Globus pallidus (tissue), 1 donor: ENCODE measurements at regions not wholly inside any gene's neighbourhood (a gene's known extent, or its start where the extent isn't known, plus 50 kb on each side); places are given as distances from the start of the nearest gene placed in this dataset.
"Not testable (repeated sequence)": the region's sequence is repeated elsewhere in the genome, so short reads cannot be mapped to it uniquely, and the experiment has no call there.

Experiments
- DNase-seq: peaks from one replicate; pipeline ENCODE4 v3.0.0-alpha.2; 2015; ENCODE audit warnings: low spot score

DNA sequence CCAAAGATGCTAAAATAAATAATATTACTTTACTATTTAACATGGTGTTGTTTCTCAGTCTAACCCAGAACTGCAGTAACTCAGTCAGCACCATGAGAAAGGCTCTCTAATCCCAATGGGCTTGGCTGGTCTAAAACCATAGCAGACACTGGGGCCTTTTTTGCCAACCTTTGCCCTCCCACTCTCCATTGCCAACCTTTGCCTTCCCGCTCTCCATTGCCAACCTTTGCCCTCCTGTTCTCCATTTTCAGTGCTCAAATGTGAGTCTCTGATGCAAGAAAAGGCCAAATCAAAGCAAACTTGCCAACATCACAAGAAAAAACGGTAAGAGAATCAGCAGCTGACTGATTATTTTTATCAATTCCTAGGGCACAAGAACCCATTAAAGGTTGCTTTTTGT is 1681.2 kb downstream of the SLITRK5 start:
- no peak for DNase-seq

DNA sequence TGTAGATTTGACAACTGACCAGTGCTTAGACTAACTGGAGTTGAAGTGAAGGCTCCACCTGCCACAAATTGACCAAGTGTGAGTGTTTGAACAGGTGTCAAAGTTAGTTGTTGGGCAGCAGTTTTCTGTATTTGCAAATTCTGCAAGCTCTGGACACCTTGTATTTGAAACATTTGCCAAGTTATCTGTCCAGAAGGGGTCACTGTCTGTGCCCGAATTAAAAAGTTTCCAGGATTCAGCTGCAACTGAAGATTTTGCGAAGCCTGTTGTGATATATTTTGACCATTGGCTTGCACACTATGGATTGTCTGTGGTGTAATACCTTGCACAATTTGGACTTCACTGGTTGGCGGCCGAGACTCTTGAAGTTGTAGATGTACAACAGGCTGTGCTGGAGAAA is 1690.7 kb downstream of the SLITRK5 start:
- DNase-seq, result no peak

DNA sequence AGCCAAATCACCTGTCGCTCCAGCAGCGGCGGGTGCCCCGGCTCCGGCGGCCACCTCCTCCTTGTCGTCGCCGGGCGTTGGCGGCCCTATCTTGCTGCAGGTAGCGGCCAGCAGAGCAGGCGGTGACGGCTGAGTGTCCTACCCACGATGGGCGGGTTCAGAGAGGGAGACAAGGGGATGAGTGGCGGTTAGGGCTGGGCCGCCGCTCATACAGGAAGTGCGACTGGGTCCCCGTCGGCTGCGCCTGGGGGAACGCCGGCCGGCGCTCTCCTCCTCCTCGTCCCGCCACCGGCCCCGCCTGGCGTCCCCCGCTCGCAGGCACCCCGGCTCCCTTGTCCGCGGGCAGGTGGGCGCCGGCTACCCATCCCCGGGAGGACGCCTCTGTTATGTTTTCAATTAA is 1692.0 kb downstream of the SLITRK5 start:
- no peak for DNase-seq

DNA sequence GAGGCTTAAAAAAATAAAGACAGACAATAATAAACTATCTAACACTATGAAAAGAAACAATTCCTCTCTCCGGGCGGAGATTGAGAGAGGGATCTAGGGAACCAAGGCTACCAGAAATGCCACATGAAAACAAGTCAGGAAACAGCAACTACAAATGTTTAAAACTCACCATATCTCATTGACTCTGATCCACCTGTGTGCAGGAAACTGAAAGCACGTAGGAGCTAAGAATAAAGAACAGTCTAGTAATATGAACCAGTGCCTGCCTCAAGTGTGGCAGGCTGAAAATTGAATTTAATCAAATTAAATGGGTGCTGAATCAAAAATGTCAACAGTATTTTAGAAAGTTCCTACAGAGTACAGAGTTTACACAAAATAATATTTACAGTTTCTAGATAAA is 1701.0 kb downstream of the SLITRK5 start:
- no peak for DNase-seq

DNA sequence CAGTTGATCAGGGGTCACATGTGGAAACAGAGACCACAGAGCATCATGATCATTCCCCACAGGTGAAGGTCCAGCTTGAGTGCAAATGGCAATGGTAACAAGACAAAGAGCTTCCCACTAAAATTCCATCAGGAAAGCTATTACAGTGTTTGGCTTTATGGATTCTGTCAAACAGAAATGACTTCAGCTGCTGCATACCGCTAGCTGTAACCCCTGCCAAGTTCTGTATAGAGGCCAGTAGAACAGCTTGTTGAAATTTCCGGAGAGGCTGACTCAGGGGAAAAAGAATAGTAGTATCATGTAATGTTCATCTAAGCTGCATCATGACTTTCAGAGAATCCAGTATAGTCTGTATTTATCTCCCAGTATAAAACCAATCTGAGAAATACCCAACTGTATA is 1704.7 kb downstream of the SLITRK5 start:
- no peak for DNase-seq

DNA sequence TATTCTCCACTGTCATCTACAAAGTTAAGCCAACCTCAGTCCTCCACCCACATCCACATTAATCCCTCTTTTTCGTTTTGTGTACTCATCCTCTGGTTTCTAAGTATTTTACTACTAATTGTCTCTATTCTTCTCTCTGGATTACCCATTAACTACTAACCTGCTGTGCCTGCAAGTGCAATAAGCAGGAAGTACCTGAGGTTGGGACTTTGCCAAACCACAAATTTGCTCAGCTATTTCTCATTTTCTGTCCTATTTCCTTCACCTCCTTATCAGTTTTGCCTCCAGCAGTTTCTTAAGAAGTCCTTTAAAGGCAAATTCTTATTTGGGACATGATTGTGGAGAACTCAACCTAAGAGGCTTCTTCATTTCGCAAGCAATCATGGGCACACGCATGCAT is 1708.9 kb downstream of the SLITRK5 start:
- DNase-seq, result no peak

DNA sequence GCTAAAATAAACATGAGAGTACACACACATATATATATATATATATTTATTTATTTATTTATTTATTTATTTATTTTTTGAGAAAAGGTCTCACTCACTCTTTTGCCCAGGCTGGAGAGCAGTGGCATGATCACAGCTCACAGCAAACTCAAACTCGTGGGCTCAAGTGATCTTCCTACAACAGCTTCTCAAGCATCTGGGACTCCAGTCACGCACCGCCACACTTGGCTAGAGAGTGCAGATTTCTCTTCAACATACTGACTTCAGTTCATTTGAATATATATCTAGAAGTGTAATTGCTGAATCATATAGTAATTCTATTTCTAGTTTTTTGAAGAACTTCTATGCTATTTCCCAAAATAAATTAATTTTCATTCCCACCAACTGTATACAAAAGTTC is 1711.8 kb downstream of the SLITRK5 start:
- DNase-seq, result no peak

DNA sequence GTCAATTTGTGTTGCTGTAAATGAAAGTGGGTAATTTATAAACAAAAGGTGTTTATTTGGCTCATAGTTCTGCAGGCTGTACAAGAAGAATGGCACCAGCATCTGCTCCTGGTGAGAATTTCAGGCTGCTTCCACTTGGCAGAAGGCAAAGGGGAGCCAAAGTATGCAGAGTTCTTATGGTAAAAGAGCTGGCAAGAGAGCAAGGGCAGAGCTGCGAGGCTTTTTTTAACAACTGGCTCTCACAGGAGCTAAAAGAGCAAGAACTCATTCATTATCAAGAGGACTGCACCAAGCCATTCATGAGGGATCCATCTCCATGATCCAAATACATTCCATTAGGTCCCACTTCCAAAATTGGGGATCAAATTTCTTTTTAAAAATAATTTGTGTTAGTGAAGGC is 1712.7 kb downstream of the SLITRK5 start:
- DNase-seq, result no peak

DNA sequence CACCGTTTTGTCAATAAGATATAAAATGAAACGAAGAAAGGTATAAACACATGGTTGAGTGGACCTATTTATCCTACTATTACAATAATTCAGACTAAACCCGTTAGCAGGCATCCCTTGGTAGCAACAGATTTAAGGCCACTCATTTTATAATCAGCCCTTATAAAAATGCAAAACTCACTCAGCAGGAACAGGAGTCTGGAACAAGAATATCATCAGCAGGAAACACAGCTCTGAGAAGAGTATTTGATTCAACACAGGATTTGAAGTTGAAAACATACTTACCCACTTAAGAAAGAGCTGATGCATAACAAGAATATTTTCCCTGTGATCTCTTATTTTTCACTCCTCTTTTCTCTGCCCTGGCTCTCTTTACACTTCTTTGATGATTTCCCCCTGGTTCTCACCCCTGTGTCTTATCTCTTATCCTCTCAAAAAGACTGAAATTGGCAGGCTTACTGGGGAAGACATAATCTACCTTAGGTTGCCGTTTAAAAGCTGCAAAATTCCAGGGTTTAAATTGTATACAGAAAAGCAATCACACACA is 1722.7 kb downstream of the SLITRK5 start:
- DNase-seq, result no peak

DNA sequence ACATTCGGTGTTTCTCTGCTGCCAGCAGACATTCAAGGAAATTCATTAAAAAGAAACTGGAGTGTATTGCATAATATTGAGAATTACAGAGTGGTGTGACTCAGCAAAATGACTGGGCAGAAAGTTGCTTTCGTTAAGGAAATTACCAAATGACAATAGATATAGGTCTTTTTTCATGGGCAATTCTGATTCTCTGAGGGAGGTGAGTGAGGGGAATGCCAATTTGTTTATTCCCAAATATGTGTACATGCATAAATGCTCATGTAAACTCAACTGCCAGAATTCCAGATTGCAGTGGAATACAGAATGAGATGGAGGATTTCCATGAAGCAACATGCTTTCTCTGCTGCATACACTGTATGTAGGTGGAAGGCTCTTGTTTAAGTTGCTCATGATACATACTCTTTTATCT is 1730.1 kb downstream of the SLITRK5 start:
- peak; percentile 2 for DNase-seq

DNA sequence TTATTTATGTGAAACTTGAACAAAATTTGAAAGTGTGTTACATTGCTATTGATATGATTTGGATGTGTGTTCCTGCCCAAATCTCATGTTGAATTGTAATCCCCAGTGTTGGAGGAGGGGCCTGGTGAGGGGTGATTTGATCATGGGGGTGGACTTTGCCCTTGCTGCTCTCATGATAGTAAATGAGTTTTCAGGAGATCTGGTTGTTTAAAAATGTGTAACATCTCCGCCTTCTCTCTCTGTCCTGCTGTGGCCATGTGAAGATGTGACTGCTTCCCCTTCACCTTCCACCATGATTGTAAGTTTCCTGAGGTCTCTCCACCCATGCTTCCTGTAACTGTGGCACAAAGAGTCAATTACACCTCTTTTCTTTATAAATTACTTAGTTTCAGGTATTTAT is 1731.0 kb downstream of the SLITRK5 start:
- DNase-seq, result no peak

DNA sequence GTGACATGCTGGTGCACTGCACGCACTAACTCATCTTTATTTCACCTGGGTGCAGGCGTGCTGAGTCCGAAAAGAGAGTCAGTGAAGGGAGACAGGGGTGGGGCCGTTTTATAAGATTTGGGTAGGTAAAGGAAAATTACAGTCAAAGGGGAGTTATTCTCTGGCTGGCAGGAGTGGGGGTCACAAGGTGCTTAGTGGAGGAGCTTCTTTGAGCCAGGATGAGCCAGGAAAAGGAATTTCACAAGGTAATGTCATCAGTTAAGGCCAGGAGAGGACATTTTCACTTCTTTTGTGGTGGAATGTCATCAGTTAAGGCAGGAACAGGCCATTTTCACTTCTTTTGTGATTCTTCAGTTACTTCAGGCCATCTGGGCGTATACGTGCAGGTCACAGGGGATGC is 1734.9 kb downstream of the SLITRK5 start:
- not testable (repeated sequence) for DNase-seq

DNA sequence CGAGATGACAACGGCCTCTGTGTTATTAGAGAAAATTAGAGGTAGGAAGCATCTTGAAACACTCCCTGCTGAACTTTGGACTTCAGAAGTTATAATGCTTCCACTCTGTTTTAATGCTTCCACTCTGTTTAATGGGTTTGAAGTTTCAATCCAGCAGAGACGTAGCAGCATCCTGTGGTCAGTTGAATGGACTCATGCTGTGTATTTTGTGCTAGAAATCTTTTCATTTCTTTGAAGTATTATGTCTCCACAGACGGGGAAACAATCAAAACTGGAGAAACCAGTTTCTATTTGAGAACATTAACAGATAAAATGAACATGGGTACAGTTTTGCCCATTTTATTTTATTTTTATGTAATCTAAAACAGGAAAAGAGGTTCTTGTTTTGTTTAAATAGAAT is 1736.2 kb downstream of the SLITRK5 start:
- DNase-seq, result no peak

DNA sequence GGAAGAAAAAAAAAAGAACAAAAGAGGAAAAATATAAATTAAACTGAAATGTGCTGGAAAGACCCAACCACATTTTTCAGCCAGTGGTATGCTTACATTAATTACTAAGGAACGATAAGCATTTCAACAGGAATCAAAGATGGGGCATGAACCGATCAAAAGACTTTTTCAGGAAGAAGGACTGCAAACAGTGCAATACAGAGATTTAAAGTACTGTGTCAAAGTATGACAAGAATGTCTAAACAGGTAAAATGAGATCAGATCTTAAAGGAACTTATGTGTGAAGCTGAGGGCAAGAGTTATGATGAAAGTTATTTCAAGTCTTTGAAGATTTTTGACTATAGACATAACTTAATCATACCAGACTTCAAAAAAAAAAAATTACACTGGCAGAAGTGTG is 1761.8 kb downstream of the SLITRK5 start:
- DNase-seq, result no peak

DNA sequence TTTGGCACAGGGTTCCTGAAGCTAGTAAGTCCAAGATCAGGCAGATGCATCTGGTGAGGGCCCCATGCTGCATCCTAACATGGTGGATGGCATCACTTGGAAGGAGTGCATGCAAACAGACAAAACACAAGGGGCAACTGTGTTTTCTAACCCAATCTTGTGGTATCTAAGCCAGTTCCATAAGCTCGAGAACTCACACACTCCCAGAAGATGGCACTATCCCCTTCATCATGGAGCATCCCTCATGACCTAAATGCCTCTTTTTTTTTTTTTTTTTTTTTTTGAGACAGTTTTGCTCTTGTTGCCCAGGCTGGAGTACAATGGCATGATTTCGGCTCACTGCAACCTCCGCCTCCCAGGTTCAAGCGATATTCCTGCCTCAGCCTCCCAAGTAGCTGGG is 1763.5 kb downstream of the SLITRK5 start:
- DNase-seq, result peak; percentile 2

DNA sequence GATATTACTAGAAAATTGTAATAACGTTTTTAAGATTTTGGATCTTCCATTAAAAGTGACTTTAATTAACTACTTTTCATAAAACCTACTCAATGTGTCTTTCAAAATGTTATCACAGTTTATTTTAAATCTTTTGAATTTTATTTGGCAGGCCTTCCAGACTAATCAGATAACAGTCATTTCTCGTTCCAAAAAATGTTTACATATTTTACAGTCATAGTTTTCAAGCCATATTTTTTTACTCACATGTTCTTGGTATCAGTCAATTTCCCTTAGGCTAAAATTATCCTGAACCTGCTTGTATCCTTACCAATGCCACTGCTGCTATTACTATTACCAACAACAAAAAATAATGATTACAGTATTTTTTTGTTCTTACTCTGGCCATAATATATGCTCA is 1783.5 kb downstream of the SLITRK5 start:
- no peak for DNase-seq

DNA sequence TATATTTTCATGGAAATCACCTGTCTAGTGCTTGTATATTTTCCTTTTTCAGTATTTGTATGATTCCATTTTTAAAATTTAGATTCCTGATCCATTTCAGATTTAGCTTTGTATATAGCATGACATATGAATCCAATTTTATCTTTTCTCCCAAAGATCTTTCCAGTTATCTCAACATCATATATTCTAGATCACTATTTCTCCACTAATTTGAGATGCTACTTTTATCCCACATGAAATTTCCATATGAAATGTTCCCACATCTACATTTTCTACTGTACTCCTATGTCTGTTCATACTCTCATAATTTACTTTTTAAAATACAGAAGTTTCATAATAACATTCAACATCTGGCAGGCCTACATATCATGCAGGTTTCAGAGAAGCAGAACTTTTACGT is 1784.1 kb downstream of the SLITRK5 start:
- DNase-seq, result no peak

DNA sequence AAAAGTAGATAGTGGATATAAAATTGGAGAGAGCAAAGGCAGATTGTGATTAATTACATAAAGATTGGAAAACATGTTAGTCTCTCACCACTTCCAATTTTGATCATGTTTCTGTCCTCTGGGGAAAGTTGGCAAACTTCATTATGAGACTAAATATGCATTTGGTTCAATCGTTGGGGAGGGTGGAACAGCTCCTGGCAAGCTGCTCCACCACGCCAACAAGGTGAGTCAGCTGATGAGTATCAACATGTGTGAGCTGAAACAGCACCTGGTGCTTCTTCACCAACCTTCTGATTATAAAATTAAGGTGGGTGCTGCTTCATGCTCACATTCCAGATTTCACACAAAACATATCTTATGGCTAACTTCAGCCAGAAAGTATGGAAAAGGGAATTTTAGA is 1784.6 kb downstream of the SLITRK5 start:
- DNase-seq, result no peak

DNA sequence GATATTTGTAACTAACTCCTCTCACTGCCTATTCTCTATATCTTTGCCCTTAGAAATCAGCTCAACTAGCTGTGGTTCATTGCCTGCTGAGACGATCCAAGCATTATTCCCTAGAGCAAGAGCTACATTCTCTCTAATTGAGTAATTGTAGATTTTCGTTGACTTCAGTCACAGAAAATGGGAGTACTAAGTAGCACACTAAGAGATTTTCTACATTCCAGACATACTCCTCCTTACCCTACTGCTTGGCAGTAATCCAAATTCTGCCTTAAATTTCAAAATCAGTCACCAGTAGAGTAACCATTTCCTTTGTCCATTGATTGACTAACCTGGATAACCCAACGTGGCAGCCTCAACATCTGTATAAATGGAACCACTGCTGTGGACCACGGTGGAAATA is 1786.8 kb downstream of the SLITRK5 start:
- DNase-seq, result no peak

DNA sequence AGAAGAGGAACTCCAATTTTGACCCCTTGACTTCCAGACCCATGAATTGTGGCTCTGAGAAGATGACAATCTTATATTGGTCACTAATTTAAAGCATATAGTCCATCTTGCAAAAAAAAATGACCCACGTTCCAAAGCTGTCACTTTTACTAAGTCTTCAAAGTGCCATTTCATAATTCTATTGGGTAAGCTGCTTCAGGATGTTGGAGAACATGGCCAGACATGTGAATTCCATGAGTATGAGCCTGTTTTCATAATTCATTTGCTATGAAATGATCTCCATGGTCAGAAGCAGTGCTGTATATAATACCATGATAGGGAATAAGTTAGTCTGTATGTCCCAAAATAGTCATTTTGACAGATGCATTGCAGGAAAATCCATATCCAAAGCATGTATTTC is 1787.3 kb downstream of the SLITRK5 start:
- no peak for DNase-seq

DNA sequence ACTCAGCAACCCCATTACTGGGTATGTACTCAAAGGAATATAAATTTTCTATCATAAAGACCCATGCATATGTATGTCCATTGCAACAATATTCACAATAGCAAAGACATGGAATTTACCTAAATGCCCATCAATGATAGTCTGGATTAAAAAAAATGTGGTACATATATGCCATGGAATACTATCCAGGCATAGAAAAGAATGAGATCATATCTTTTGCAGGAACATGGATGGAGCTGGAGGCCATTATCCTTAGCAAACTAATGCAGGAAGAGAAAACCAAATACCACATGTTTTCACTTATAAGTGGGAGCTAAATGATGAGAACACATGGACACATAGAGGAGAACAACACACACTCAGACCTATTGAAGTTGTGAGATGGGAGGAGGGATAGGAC is 1789.7 kb downstream of the SLITRK5 start:
- not testable (repeated sequence) for DNase-seq

DNA sequence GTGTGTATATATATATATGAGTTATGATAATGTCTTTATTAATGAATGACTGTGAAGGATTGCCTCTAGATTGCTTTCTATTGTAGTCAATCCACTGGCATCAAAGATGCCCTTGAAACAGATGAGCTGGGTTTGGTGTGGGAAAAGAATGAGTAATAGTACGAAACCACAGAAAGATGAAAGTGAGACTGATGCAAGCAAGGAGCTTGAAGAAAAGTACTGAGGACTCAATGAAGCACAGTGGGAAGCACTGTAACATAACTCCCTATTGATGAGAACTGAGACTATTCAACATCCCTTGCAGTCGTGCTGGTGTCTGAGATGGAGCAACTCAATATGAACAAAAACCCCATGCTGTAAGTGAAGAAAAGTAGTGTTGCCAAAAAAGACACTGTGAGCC is 1794.2 kb downstream of the SLITRK5 start:
- DNase-seq, result no peak

DNA sequence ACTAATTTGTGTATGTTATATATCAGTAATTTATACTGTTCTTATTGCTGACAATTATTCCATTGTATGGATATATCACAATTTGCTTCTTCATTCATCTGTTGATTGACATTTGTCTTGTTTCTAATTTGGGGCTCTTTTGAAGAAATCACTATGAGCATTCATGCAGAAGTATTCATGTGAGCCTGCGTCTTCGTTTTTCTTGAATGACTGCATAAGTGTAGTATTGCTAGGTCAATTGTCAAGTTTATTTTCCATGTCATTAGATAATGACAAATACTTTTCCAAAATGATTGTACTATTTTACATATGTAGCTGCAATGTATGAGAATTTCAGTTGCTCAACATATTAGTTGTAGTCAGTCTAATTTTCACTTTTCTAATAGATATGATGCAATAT is 1796.9 kb downstream of the SLITRK5 start:
- no peak for DNase-seq

DNA sequence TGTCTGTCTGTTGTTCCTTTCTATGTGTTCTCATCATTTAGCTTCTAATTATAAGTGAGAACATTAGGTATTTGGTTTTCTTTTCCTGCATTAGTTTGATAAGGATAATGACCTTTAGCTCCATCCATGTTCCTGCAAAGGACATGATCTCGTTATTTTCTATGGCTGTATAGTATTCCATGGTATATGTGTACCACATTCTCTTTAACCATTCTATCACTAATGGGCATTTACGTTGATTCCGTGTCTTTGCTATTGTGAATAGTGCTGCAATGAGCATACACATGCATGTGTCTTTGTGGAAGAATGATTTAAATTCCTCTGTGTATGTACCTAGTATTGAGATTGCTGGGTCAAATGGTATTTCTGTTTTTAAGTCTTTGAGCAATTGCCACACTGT is 1799.7 kb downstream of the SLITRK5 start:
- DNase-seq, result no peak

DNA sequence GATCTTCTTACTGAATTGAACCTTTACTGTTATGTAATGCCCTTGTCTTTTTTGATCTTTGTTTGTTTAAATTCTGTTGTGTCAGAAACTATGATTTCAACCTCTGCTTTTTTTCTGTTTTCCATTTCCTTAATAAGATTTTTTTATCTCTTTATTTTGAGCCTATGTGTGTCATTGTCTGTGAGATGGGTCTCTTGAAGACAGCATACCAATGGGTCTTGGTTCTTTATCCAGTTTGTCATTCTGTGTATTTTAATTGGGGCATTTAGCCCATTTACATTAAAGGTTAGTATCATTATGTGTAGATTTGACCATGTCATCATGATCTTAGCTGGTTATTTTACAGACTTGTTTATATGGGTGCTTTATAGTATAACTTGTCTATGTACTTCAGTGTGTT is 1803.3 kb downstream of the SLITRK5 start:
- no peak for DNase-seq
